Urothelium cell line (cell line): ENCODE measurements at regions not wholly inside any gene's neighbourhood (a gene's known extent, or its start where the extent isn't known, plus 50 kb on each side); places are given as distances from the start of the nearest gene placed in this dataset.

Source experiments
- DNase-seq: peaks from one replicate; pipeline ENCODE4 v3.0.0; 2011; ENCODE audit warnings: low spot score, mixed read lengths
- FAIRE-seq: peaks from 2 replicates; lab custom pipeline; 2011; peaks lifted over from hg19 to GRCh38; lab: Jason Lieb, UNC

GRCh38 chr18:78722386-78722785 is 257.2 kb upstream of the SALL3 start:
- DNase-seq (no peak), FAIRE-seq (no peak)

GRCh38 chr18:78722929-78723710 is 256.5 kb upstream of the SALL3 start:
- FAIRE-seq (no peak), DNase-seq (no peak)

GRCh38 chr18:78724214-78724914 is 255.3 kb upstream of the SALL3 start:
- DNase-seq = no peak
- FAIRE-seq = no peak

GRCh38 chr18:78725426-78725825 is 254.2 kb upstream of the SALL3 start:
- FAIRE-seq = no peak
- no peak for DNase-seq

- FAIRE-seq = no peak
- no peak for DNase-seq
Observed at GRCh38 chr18:78726326-78727056, 253.1 kb upstream of the SALL3 start.

GRCh38 chr18:78727057-78727739 is 252.4 kb upstream of the SALL3 start:
- no peak for DNase-seq
- no peak for FAIRE-seq

DNA sequence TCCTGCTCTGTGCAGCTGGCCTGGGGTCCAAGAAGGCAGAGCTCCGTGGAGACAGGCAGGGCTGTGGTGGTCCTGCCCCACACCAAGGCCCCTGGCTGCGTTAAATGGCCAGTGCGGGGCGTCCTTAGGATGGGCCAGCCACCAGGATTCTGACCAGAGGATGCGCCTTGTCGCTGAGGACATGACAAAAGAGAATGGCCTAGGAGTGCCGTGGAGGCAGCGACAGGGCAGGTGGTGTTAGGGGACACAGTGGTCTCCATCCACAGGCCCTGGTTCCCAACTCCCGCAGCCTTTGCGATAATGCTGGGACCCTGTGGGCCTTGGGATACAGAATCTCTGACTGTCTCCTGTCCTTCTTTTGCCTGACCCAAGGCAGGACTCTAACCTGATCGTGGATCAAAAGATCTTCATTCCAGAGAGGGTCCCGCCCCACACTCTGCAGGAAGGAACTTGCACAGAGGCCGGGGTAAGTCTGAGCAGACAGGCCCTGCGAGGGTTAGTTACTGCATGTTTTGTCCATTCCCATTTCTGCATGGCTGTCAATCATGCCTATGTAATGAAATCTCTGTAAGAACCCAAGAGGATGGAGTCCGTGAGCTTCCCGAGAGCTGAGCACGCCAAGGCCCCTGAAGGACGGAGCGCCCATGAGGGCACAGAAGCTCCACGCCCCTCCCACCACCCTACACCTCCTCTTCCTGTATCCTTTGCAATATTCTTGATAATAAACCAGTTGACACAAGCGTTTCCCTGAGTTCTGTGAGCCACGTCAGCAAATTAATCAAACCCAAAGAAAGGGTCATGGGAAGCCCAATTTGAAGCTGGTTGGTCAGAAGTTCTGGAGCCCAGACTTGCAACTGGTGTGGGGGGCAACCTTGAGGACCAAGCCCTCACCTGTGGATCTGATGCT is 251.5 kb upstream of the SALL3 start:
- DNase-seq = no peak
- no peak for FAIRE-seq

DNA sequence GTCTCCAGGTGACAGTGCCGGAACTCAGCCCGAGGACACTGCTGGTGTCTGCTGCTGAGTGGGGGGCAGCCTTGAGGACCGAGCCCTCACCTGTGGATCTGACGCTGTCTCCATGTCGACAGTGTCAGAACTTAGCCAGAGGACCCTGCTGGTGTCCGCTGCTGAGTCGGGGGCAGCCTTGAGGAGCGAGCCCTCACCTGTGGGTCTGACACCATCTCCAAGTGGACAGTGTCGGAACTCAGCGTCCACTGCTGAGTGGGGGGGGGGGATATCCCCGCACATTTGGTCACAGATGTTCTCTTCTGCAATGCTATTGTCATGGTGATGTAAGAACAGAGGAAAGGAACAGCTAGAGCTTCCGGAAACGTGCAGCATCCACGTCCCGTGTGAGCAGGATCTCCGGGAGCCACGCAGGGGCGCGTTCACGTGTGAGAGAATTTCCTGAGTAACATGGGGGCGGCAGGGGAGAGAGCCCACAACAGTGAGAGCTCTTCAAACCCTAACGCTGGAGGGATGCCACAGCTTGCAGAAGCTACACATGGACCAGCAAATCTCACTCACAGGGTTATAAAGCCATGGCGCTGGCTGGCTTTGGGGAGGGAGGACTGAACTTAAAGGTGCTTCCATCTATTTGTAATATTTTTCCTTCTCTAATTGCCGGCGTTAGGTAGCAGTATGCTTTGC is 250.7 kb upstream of the SALL3 start:
- FAIRE-seq (no peak), DNase-seq (no peak)

DNA sequence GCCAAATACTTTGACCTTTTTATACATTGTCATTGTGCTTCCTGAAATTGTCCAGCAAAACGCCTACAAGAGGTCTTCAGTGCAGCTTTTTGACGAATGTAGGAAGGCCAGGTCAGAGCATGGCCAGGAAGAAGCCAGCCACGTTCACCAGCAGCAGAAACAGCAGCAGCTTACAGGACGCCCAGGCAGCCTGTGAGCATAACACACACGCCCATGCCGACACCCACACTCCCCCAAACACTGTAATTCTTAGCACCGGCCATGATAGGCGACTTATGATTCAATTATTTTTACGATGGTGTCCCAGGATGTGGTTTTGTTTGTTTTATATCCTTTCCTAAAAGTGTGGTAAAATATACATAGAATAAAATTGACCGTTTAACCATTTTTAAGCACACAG is 249.1 kb upstream of the SALL3 start:
- DNase-seq (peak; percentile 33), FAIRE-seq (no peak)

DNA sequence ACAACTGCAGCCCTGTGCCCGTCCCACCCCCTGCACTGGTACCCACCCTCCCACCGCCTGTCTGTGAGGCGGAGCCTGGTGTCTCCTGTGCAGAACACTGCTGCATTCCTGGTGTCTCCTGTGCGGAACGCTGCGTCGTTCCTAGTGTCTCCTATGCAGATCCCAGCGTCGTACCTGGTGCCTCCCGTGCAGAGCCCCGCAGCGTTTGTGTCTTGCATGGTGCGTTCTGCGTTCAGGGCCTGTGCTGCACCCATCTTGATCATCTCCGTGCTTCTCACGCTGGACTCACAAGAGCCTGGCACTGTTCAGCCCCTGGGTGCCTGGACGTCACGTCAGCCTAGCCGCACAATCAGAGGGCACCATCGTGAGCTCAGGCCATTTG is 248.6 kb upstream of the SALL3 start:
- FAIRE-seq = peak; percentile 72

DNA sequence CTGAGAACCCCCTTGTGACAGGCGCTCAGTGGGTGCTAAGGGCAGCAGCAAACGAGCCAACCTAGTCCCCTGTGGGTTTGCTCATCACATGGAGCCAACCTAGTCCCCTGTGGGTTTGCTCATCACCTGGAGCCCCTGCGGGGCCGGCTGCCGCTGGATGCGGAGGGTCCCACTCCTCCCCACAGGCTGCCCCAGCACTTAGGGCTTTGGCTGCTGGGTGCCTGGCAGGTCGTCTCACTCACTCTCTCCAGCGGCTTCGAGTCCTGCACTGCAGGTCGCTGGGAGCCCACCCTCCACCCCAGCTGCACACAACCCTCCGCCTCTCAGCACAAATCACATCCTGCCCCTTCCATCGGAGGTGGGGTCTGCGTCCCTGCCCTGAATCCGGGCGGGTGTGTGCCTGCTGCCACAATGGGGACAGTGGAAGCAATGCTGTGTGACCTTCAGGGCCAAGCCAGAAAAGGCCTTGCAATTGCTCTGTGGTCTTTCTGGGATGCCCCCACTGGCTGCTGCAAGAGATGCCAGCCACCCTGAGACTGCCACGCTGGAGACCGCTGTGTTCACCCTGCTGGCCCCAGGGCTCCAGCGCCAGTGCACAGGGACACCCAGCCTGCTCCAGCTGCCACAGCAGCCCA is 248.1 kb upstream of the SALL3 start:
- no peak for FAIRE-seq
- DNase-seq = no peak

More for the DNA sequence above, 248.6 kb upstream of the SALL3 start:
- DNase-seq = peak; percentile 39

DNA sequence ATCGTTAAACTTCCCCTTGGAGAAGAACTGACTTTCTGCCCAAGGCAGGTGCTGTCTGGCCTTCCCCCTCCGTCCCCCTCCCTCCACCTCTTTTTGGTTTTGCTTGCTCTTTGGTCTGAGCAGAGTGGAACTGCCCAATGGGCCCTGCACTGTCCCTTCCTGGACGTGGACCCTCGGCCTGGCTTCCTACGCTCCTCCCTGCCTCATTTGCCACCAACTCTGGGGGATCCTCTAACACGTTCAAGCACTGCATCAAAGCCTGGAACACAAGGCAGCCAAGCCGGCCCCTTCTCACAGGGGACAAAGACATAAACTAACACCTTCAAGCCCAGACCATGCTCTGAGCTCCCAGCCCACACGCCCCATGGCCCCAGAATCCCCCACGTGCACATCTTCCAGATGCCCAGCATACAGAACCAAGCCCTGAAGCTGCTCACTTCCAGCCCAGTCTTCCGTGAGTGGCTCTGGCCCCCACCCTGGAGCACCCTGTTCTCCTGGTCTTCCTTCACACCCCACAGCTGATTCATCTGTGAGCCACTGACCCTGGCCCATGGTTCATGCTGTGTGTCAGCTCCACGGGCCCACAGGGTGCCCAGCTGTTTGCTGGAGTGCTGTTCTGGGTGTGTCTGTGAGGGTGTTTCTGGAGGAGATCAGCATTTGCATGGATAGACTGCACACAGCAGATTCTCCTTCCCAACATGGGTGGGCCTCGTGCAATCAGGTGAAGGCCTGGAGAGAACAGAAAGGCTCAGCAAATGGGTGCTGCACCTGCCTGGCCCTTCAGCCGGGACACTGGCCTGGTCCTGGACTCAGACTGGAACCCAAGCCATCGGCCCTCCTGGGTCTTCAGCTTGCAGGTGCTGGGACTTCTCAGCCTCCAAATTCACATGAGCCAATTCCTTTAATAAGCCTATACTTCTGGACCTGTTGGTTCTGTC is 247.1 kb upstream of the SALL3 start:
- no peak for FAIRE-seq
- DNase-seq = no peak

DNA sequence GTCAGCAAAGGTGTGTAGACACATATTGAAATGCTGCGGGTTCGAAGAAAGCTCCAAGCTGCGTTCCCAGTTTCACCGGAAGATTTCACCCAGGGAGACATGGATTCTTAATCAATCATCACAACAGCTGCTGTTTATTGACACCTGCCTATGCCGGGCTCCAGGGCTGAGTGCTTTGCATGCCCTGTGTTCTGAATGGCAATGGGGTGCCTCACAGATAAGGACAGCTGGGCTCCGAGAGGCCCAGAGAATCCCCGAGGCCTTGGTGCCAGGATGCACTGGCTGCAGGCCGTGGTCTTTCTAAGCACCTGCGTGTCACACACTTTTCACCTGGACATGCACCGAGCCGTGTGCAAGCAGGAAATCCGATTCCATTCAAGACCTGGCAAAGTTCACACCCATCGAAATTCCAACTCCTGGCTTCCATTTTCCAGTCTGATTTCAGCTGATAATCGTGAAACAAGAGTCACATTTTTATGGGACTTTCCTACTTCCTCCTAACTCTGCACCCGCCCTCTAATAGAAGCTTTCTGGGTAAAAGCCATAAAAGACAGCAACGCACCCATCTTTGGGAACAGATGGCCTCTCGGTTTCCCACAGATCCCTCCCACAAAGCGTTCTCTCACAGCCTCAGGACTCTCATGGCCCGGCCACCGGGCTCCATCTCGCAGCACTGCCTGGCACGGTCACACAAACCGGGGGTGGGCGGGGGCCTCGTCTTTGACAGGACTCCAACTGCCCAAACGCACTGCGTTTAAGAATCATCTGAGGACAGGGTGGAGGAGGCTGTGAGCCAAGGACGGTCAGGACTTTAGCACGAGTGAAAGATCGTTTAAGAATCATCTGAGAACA is 245.6 kb upstream of the SALL3 start:
- no peak for DNase-seq

GRCh38 chr18:78734614-78734945 is 245.0 kb upstream of the SALL3 start:
- FAIRE-seq = no peak
- no peak for DNase-seq

More for the DNA sequence above, 245.6 kb upstream of the SALL3 start:
- FAIRE-seq = no peak

- DNase-seq = no peak
- no peak for FAIRE-seq
Observed at GRCh38 chr18:78735131-78736014, 244.2 kb upstream of the SALL3 start.

DNA sequence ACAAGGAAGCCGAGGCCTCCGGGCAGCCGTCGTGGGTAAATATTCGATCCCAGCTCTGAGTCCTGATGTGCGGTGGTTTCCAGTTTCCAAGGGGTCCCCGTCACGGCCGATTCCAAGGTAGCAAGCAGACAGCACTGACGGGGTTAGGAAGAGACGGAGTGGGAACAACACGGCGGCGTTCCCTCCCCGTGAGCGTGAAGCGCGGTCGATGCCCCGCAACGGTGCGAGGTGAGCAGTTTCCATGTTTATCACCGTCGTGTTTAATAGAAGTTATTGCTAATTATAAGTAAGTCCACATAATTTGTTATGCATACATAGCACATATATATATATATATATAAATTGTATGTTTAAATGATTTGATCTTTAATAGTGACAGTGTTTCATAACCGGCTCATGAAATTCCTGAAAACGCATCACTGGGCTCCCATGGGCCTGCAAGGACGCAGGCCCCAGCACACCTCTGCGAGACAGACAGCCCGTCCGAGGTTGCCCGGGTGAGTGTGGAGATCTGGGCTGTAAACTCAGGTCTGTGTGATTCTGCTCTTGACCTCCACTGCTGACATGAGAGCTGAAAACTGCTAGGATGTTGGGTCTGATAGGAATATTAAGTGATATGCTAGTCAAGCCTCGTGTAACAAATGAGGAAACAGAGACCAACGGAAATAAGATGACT is 243.5 kb upstream of the SALL3 start:
- FAIRE-seq (no peak), DNase-seq (no peak)
